C4-2B (cell line): ENCODE measurements at regions not wholly inside any gene's neighbourhood (a gene's known extent, or its start where the extent isn't known, plus 50 kb on each side); places are given as distances from the start of the nearest gene placed in this dataset.

ENCODE experiments used
- ZFX ChIP-seq: fragments of 450-650 bp; IDR thresholded peaks from 2 replicates; pipeline ENCODE4 v1.6.1; 2017
- TF ChIP-seq, protein P1 (sequence below): fragments of 450-650 bp; conservative IDR thresholded peaks from 2 replicates; pipeline ENCODE4 v1.5.1; 2017; ENCODE audit warnings: mild to moderate bottlenecking

DNA sequence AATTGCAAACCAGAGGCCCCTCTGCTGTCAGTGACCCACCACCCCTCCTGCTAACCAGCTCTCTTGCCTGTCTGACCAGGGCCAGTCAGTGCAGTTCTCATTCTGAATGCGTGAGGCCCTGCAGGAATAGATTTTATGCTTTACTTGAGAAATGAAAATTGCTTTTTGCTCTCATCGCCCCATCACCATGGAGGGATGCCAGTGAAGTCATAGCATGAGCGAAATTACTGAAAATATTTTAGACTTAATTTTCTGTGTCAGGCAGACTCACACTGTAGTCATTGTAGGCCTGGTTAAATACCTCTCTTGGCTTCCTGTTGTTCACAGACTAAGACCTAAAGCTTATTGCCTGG lies 490.5 kb upstream of the CDH5 start:
- TF ChIP-seq, protein P1, sequence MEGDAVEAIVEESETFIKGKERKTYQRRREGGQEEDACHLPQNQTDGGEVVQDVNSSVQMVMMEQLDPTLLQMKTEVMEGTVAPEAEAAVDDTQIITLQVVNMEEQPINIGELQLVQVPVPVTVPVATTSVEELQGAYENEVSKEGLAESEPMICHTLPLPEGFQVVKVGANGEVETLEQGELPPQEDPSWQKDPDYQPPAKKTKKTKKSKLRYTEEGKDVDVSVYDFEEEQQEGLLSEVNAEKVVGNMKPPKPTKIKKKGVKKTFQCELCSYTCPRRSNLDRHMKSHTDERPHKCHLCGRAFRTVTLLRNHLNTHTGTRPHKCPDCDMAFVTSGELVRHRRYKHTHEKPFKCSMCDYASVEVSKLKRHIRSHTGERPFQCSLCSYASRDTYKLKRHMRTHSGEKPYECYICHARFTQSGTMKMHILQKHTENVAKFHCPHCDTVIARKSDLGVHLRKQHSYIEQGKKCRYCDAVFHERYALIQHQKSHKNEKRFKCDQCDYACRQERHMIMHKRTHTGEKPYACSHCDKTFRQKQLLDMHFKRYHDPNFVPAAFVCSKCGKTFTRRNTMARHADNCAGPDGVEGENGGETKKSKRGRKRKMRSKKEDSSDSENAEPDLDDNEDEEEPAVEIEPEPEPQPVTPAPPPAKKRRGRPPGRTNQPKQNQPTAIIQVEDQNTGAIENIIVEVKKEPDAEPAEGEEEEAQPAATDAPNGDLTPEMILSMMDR, result no peak
- TF ChIP-seq ZFX, result no peak
